Lower leg skin (tissue), 3 donors: ENCODE measurements at regions not wholly inside any gene's neighbourhood (a gene's known extent, or its start where the extent isn't known, plus 50 kb on each side); places are given as distances from the start of the nearest gene placed in this dataset.

Experiments
- CTCF ChIP-seq, 3 donors: fragments of 450-650 bp; IDR thresholded peaks; one replicate each; pipeline ENCODE4 v1.5.1; 2016; ENCODE audit warnings: antibody characterized with exemption in 3 of 3, mild to moderate bottlenecking in 3 of 3, moderate library complexity in 2 of 3
- POLR2A ChIP-seq, 2 donors: fragments of 450-650 bp; IDR thresholded peaks; one replicate each; pipeline ENCODE4 v1.6.1; 2016 to 2017; ENCODE audit warnings: antibody characterized with exemption in 2 of 2, mild to moderate bottlenecking in 1 of 2, moderate library complexity in 1 of 2

GRCh38 chr9:84442712-84443111, 102.2 kb upstream of the SLC28A3 start:
- TF ChIP-seq POLR2A (IDR thresholded peaks at IDR 0.05) (no peak), CTCF (IDR thresholded peaks at IDR 0.05) (no peak)
